WTC11 (cell line): ENCODE measurements at regions not wholly inside any gene's neighbourhood (a gene's known extent, or its start where the extent isn't known, plus 50 kb on each side); places are given as distances from the start of the nearest gene placed in this dataset.

ENCODE experiments used
- ATAC-seq: fragments of 200-7000 bp; cut with Tn5 transposase; 2 replicates; pipeline ENCODE4 v1.10.0; 2021; ENCODE audit warnings: mild to moderate bottlenecking, moderate library complexity
- CTCF ChIA-PET: fragments of 300-600 bp; sonication (Branson Sonifier 250); formaldehyde crosslinking; loops from one replicate; lab custom pipeline; 2021; ENCODE audit warnings: antibody characterized with exemption; lab: Charles Lee
- POLR2A ChIA-PET: fragments of 350-600 bp; sonication (Branson Sonifier 250); formaldehyde crosslinking; loops from one replicate; lab custom pipeline; 2021; ENCODE audit warnings: antibody characterized with exemption; lab: Charles Lee
- DNase-seq: peaks from one replicate; pipeline ENCODE4 v3.0.0; 2021; ENCODE audit warnings: low spot score
- H3K27ac Mint-ChIP-seq: 2 replicates; pipeline ENCODE4 v1.8.0; 2021; ENCODE audit warnings: mixed read lengths
- H3K27me3 Mint-ChIP-seq: 2 replicates; pipeline ENCODE4 v1.8.0; 2021; ENCODE audit warnings: low read depth, mild to moderate bottlenecking, moderate library complexity, mixed read lengths
- H3K36me3 Mint-ChIP-seq: 2 replicates; pipeline ENCODE4 v1.8.0; 2021; ENCODE audit warnings: mixed read lengths
- H3K4me1 Mint-ChIP-seq: 2 replicates; pipeline ENCODE4 v1.8.0; 2022; ENCODE audit warnings: mixed read lengths
- H3K4me3 Mint-ChIP-seq: 2 replicates; pipeline ENCODE4 v1.8.0; 2021; ENCODE audit warnings: mild to moderate bottlenecking, moderate library complexity, mixed read lengths
- H3K9me3 Mint-ChIP-seq: 2 replicates; pipeline ENCODE4 v1.8.0; 2021; ENCODE audit warnings: mixed read lengths
- AFF4 ChIP-seq: sonication (generic); formaldehyde crosslinking; IDR thresholded peaks from 2 replicates; pipeline ENCODE4 v1.8.1; 2023; ENCODE audit warnings: mild to moderate bottlenecking, missing genetic modification reagents, borderline replicate concordance
- CDX4 ChIP-seq: fragments of 250-450 bp; sonication (Bioruptor Pico); IDR thresholded peaks from 2 replicates; pipeline ENCODE4 v1.9.0; 2021; ENCODE audit warnings: moderate library complexity, mild to moderate bottlenecking, inconsistent platforms, borderline replicate concordance
- ESRRA ChIP-seq: sonication (generic); formaldehyde crosslinking; IDR thresholded peaks from 2 replicates; pipeline ENCODE4 v1.8.1; 2022; ENCODE audit warnings: mild to moderate bottlenecking, missing genetic modification reagents, borderline replicate concordance
- KAT7 ChIP-seq: sonication (generic); formaldehyde crosslinking; IDR thresholded peaks from 2 replicates; pipeline ENCODE4 v1.8.1; 2023; ENCODE audit warnings: missing genetic modification reagents, mild to moderate bottlenecking, borderline replicate concordance
- NFATC4 ChIP-seq: fragments of 250-450 bp; sonication (Bioruptor Pico); IDR thresholded peaks from 2 replicates; pipeline ENCODE4 v1.9.0; 2021; ENCODE audit warnings: mild to moderate bottlenecking
- NFYB ChIP-seq: sonication (generic); formaldehyde crosslinking; conservative IDR thresholded peaks from 2 replicates; pipeline ENCODE4 v1.8.0; 2022; ENCODE audit warnings: low read depth, missing genetic modification reagents
- NR3C1 ChIP-seq: sonication (generic); formaldehyde crosslinking; conservative IDR thresholded peaks from 2 replicates; pipeline ENCODE4 v1.8.1; 2023; ENCODE audit warnings: low read depth, mild to moderate bottlenecking, missing genetic modification reagents
- PRDM15 ChIP-seq: sonication (generic); formaldehyde crosslinking; IDR thresholded peaks from 2 replicates; pipeline ENCODE4 v1.8.0; 2022; ENCODE audit warnings: missing genetic modification reagents
- PREB ChIP-seq: sonication (generic); formaldehyde crosslinking; IDR thresholded peaks from 2 replicates; pipeline ENCODE4 v1.8.1; 2022; ENCODE audit warnings: mild to moderate bottlenecking, missing genetic modification reagents, moderate library complexity, borderline replicate concordance
- RELA ChIP-seq: sonication (generic); formaldehyde crosslinking; IDR thresholded peaks from 2 replicates; pipeline ENCODE4 v1.8.1; 2022; ENCODE audit warnings: missing genetic modification reagents, mild to moderate bottlenecking, borderline replicate concordance
- SOX15 ChIP-seq: fragments of 250-450 bp; sonication (Bioruptor Pico); IDR thresholded peaks from 2 replicates; pipeline ENCODE4 v1.9.0; 2021; ENCODE audit warnings: mild to moderate bottlenecking
- SP1 ChIP-seq: sonication (generic); formaldehyde crosslinking; conservative IDR thresholded peaks from 2 replicates; pipeline ENCODE4 v1.8.1; 2022; ENCODE audit warnings: missing genetic modification reagents
- TEAD1 ChIP-seq: sonication (generic); formaldehyde crosslinking; IDR thresholded peaks from 2 replicates; pipeline ENCODE4 v1.8.0; 2022; ENCODE audit warnings: mild to moderate bottlenecking, missing genetic modification reagents
- ZMAT4 ChIP-seq: fragments of 250-450 bp; sonication (Bioruptor Pico); IDR thresholded peaks from 2 replicates; pipeline ENCODE4 v1.9.0; 2021; ENCODE audit warnings: mild to moderate bottlenecking
- ZNF232 ChIP-seq: sonication (generic); formaldehyde crosslinking; IDR thresholded peaks from 2 replicates; pipeline ENCODE4 v1.8.0; 2022; ENCODE audit warnings: mild to moderate bottlenecking, missing genetic modification reagents

- ATAC-seq (no peak), DNase-seq (no peak)
- no peaks in the 10 kb centered on the region for H3K4me1 Mint-ChIP-seq
- no peak for TF ChIP-seq NR3C1
- no peak for TF ChIP-seq ZMAT4 (CRISPR knock-in tag)
- TF ChIP-seq CDX4 (CRISPR knock-in tag): no peak
- peaks cover 13% of the 10 kb centered on the region for H3K36me3 Mint-ChIP-seq
- H3K4me3 Mint-ChIP-seq: no peak overlapping the region
- no peak overlapping the region; the same call in 1 of the 2 replicates for H3K27ac Mint-ChIP-seq
- POLR2A ChIA-PET: no interaction called here
- CTCF ChIA-PET: no interaction called here
- peaks cover 23% of the 10 kb centered on the region for H3K9me3 Mint-ChIP-seq
- no peaks in the 10 kb centered on the region; the same call in 1 of the 2 replicates for H3K27me3 Mint-ChIP-seq
Measured at GRCh38 chr2:2663401-2664036, 332.4 kb upstream of the MYT1L start.

GRCh38 chr2:2662847-2663356 lies 331.8 kb upstream of the MYT1L start:
- no peaks in the 10 kb centered on the region for H3K4me1 Mint-ChIP-seq
- DNase-seq (no peak), ATAC-seq (no peak)
- TF ChIP-seq NFYB (CRISPR knock-in tag) (no peak), NR3C1 (no peak), RELA (no peak), PREB (CRISPR knock-in tag) (no peak), SOX15 (CRISPR knock-in tag) (no peak), KAT7 (CRISPR knock-in tag) (no peak), NFATC4 (no peak), ZNF232 (CRISPR knock-in tag) (no peak), ZMAT4 (CRISPR knock-in tag) (no peak), PRDM15 (CRISPR knock-in tag) (no peak), SP1 (no peak), AFF4 (CRISPR knock-in tag) (no peak), TEAD1 (no peak), ESRRA (CRISPR knock-in tag) (no peak)
- TF ChIP-seq, all 79 proteins: peak for 0
- H3K36me3 Mint-ChIP-seq: peaks cover 19% of the 10 kb centered on the region
- ChIA-PET POLR2A (no interaction called here), CTCF (interaction anchor here (1.0 kb wide), 1 partner anchor 35 kb away, joined by 3 read pairs; no protein-coding TSS in a partner anchor)
- H3K27me3 Mint-ChIP-seq: no peaks in the 10 kb centered on the region; the same call in 1 of the 2 replicates
- no peak overlapping the region for H3K27ac Mint-ChIP-seq
- peaks cover 30% of the 10 kb centered on the region for H3K9me3 Mint-ChIP-seq
- no peak overlapping the region for H3K4me3 Mint-ChIP-seq
